NCI-H187 treated with DMSO at 0.1 percent for 48 hours (cell line): ENCODE measurements at regions not wholly inside any gene's neighbourhood (a gene's known extent, or its start where the extent isn't known, plus 50 kb on each side); places are given as distances from the start of the nearest gene placed in this dataset.
"Not testable (repeated sequence)": the region's sequence is repeated elsewhere in the genome, so short reads cannot be mapped to it uniquely, and the experiment has no call there.

Experiments used
- DNase-seq: peaks from one replicate; lab custom pipeline; 2025; lab: John Stamatoyannopoulos, UW

DNA sequence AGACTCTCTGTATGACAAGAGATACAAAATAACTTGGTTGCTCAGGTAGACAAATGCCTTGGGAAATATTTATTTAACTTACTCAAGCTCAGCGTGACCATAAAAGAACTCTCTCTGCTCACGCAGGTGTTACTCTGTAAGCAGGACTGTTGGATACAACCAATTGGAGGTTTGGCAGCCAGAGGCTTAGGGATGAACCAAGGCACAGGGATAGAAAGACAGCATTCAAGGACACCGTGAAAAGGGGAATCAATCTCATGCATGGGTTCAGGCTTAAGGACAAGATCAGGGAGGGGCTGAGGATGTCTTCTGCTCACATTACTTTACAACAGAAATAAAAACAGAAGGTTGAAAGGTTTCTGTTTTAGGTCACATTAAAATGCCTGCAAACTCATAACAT, 389.0 kb upstream of the BRINP1 start:
- no peak for DNase-seq

DNA sequence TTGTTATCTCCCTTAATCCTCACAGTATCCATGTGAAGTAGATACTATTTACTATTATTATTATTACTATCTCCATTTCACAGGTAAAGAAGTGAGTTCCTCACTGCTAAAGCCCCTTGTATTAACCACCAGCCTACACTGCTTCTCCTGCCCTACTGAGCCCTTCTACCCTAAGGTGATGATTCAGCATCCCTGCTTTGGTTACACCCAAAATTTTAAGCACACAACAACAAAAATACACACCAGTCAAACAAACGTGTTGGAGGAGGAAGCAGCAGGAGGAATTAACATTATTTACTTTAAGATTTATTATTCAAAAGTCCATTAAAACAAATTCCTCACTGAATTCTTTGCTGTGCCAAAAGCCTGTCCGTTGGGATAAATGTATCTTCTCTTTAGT, 370.2 kb upstream of the BRINP1 start:
- no peak for DNase-seq

DNA sequence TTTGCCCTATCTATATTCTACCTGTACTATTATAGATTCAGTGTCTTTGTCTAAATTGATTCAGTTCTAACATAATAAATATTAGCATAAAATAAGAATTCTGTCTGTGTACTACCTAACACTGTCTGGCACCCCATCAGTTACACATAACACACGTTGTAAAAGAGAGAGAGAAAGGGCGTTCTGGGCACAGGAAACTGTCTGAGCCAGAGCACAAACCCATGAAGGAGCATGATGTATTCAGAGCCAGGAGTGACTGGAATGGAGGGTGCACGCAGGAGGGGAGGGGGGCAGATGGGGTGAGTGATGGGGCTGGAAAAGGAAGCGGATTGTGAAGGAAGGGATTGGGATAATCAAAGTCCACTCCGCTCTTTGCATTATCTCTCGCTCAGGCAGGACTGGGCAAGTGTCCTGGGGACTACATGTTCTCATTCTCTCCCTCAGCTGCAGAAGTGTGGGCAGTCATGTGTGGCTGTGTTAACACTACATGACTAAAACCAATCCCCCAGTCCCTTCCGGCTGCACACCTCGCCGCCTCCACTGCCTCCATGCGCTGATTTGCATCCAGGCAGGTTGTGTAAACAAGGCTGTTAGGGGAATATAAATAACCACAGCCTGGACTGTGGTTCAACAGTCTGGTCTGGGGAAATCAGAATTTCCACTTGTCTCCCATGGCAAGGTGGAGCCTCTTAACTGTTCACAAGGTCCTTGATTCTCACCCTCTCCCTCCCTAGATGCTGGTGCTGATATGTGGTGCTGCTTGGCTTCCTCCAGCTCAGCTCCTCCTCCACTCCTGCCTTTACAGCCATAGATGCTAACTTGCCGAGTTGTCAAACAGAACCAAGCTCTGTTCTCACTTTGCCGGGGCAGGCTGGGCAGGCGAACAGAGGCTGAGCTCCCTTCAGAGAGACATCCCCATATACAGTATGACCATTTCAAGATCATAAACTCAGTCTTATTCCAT, 367.5 kb upstream of the BRINP1 start:
- DNase-seq = no peak

DNA sequence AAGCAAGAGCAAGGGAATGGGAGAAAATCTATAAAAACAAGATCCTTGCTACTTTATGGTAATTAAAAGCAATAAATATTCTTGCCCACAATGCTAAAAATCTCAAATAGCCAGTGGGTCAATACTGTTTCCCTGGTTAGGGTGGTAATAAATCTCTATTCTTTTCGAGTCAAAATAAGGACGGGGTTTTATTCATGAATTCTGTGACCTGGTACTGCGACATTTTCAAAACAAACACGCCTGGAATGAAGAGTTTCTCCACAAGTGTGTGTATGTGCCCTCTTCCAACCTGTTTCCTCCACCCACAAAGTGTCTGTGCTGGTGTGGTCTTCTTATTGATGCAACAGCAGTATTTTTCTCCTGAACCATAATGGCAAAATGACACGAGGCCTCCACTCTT, 358.8 kb upstream of the BRINP1 start:
- DNase-seq = no peak

DNA sequence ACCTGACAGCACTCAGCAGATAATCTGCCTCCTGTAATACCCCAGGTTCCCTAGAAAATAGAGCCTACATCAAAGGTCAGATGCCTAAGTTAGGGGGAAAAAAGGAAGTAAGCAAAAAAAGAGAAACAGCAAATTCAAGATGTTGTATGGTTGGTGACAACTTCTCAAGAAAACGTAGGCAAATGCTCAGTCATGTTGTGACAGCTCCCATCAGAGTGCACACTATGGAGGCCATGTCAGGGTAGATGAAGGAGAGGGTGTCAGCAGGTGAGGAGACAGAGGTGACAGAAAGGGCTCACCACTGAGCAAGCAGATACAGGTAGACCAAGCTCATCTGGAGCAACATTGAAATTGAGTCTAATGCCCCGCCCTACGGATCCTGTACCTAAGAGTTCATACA, 356.8 kb upstream of the BRINP1 start:
- DNase-seq = no peak

DNA sequence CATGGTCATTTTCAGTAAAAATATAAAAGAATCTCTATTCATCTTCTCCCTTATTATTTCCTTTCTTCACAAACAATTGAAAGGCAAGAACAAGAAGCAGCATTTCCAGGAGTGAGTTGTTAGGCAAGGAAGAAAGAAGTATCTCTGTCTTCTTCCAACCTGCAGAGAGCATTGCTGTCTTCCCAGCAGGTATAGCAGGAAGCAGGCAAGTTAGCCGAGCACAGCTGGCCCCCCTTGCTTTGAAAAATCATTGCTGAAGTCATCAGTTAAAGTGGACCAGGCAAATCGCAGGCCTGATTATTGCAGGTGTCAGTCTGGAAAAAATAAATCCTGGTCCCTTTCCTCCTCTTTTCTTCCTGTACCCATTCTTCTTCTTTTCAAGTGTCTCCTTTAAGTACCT, 353.1 kb upstream of the BRINP1 start:
- DNase-seq = no peak

DNA sequence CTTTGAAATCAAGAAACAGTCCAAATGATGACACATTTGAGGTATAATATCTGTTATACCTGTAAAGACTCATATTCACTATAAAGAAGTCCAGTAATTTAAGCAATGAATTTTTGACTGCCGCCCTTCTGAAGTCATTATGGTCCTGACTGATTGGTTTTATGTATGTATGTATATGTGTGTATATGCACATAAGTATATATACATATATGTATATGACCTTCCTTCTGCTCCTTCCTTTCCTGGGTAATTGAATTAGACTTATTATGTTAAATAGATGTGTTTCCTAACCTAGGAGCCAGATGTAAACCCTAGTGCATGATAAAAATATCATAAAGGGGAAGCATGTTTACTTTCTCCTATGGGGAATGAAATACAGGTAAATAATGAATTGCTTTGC, 343.1 kb upstream of the BRINP1 start:
- DNase-seq = no peak

DNA sequence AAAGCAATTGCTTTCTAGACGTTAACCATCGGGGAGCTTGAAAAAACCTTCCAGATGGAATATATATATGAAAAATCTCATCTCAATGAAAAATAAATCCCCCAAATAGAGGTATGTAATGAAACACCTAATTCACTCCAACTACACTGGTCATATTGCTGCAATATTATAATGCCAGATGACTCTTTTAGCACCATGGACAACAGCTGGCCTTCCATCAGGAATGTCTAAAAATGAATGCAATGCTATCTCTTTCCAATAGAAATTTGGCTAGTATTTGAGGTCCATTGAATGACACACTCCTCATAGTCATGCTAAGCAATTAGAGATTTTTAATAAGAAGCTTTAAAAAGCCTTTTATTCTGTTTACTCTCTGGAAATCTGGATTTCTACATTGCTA, 340.2 kb upstream of the BRINP1 start:
- DNase-seq = no peak

DNA sequence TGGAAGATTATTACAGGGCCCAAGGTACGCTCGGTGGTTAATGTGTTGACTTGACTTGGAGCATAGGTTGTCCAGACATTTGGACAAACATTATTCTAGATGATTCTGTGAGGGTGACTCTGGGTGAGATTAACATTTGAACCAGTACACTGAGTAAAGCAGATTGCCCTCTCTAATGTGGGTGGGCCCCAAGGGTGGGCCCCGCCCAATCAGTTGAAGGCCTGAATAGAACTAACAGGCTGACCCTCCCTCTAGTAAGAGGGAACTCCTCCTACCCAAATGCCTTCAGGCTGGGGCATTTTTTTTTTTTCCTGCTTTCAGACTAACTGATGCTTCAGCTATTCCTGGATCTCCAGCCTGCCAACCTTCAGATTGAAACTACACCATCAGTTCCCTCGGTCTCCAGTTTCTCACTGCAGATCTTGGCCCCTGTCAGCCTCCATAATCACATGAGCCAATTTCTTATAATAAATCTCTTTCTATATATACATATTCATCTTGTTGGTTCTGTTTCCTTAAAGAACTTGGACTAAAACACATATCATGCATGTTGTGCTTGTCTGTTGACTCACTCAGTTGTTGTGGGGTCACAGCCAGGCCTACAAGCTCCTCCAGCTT, 338.1 kb upstream of the BRINP1 start:
- no peak for DNase-seq

DNA sequence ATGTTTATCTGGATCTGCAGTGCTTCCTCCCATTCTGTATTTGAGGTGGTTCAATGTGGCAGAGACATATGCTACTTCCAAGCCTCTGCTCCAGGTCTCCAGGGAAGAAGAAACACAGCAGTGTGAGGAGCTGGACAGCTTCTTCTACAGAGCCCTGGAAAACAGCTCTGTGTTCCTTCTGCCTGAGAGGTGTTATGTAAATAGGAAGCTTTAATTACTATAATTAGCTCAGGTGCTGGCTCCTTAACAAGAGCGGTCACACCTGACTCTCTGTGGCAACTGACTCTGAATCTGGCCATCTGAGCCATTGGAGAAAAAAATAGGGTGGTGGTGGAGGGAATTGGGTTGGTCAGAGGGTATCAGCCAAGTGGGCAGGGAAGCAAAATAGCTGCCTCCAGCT, 332.4 kb upstream of the BRINP1 start:
- no peak for DNase-seq

DNA sequence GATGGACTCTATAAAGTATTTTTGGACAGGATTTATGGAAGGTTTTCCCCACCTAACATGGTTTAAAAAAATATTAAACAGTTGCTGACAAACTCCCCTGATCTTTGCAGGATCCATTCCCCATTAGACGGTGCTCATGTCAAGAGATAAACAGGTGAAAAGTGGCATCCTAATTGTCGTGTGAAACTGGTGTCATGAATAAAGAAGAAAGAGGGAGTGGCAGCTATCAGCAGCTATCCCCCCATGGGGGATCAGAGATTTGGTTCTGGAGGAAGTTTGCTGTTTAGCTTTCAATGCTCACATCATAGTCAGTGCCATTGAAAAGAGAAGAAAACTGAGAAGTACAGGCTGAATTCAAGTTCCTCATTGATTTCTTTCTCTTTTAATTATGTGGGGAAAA, 329.3 kb upstream of the BRINP1 start:
- DNase-seq = no peak

DNA sequence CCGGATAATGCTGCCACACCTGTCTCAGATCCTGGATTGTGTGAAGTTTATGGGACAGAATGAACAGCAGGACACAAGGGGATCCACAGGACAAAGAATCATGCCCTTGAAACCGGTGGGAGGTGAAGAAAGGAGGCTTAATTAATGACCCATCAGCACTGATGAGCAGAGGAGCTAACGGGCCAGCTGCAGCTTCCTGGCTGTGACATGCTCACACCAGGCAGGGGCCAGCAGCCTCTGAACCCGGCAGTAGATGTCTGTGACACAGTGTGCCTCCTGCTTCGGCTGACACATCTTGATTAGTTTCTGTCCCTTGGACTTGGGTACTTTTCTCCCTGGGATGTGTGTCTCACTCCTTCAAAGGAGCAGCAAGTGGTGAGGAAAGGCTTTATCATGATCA, 328.8 kb upstream of the BRINP1 start:
- no peak for DNase-seq

DNA sequence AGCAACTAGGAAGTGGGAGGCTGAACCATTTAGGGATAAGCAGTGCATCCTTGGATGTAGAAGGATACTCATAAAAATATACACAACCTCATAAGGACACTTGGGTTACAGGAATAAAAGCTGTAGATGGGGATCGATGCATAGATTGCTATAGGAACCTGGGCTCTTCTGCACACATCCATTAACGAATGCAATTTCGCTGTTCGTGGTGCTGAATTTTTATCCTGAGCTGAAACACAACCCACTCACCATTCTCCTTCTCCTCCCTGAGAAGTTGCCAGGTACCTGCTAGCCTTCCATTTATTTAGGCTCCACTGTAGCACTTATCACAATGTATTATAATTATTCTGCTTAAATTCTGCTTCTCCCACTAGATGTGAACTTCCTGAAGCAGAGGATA, 320.6 kb upstream of the BRINP1 start:
- DNase-seq = no peak

DNA sequence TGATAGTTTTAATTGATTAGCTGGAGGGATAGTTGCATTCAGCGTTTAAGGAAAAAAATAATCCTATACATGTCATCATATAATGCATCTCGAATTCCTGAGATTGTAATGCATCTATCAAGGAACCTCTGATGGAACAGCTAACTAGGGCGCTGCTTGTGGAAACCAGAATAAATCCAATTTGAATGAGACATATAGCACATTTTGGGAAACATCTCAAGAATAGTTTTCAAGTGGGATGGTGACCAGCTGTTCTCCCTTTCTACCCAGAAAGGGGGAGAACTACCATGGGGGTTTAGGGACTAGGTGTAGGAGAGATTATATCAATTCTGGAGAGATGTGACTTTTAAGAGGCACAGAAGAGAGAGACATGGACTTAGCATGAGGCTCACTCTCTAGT, 319.3 kb upstream of the BRINP1 start:
- no peak for DNase-seq

DNA sequence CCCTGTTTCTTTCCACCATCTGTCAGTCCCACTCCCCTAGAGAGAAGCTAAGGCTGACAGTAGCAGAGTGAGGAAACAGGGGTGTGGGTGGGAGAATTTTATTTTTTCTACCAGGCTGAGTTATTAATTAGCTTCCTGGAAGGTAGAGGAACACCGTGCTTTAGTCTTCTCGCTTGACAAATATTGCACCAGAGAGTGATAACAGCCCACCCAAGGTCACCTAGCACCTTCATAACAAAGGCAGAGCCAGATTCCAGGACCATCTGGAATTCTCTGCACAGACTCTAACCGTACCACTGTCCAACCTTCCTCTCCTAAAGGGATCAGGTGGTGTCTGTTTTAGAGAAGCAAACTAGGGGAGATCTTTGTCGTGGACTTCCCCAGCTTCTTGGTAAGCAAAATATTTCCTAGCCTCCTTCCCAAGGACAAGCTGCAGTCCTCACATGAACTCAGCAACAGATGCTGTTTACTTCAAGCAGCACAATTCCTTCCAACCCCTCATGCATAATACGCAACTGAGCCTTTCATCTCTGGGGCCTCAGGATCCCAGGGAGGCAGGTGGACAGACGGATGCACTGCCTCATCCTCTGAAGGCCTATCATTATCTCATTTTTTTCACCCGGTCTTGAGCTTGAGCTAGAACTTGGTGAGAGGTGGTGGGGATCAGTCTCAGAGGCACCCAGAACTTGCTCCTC, 308.7 kb upstream of the BRINP1 start:
- no peak for DNase-seq

DNA sequence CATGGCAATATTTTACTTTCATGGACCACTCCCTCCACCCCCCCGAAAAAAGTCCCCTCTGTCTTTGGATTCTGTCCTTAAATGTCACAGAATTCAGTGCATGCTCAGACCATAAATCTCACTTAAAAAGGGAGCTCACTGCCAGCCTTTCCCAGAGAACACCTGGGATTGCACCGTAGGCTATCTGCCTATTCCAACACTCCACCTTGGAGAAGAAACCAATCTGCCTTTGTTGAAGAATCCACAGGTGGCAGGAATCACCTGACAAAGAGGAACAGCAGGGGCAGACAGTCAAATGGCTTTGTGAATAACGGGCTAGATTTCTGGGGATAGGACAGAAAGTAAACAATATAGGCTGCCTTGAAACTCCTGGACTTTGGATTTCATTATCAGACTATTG, 306.7 kb upstream of the BRINP1 start:
- DNase-seq = no peak

DNA sequence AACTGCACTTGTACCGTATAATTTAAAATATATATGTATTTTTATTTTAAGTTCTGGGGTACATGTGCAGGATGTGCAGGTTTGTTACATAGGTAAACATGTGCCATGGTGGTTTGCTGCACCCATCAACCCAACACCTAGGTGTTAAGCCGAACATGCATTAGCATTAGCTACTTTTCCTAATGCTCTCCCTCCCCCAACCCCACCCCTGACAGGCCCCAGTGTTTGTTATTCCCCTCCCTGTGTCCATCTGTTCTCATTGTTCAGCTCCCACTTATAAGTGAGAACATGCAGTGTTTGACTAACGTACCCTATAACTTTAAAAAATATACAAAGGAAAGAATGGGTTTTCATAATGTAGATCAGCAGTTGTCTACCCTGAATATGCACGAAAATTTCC, 303.5 kb upstream of the BRINP1 start:
- DNase-seq = not testable (repeated sequence)

DNA sequence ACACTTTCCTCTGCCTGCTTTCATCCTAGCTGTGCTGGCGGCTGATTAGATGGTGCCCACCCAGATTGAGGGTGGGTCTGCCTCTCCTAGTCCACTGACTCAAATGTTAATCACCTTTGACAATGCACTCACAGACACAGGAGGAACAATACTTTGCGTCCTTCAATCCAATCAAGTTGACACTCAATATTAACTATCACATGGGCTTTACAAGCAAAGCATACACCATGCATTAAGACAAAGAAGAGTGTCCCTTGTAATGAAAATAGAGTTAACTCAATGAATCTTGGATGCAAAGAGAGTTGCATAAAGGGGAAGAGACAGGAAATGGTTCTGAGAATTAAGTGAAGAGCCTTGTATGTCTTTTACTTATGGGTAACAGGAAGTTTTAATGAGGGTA, 298.7 kb upstream of the BRINP1 start:
- no peak for DNase-seq

DNA sequence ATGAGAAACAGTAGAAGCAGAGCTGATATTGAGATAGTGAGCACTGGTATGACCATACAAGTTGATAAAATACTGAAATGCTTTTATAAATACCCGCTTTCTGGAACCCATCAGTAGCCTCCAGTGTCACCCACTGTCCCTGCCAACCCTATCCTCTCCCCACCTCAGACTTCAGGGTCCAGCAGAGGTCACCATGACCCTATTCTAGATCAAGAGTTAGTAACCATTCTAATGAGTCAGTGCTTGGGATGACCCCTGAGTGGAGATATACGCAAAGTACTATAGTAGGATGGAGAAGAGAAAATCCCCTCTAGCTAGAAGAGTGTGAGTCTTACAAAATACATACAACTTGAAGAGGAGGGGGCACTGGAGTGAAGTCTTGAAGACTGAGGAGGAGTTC, 297.9 kb upstream of the BRINP1 start:
- no peak for DNase-seq

DNA sequence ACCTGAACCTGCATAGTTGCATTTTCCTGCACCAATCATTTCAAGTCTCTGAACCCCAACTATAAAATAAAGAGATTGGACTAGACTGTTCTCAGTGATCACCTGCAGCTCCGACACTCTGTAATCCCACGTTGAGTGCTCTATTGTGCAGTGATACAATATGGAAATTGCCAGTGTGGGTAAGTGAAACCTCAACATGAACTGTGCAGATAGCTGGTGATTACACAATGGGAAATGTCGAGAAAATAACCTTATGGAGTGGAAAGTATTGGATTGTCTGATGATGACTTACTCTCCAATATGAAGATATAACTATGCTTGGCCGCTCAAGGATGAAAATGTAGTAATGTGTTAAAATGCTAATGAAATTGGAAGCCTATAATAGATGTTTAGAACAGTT, 293.1 kb upstream of the BRINP1 start:
- DNase-seq = no peak

DNA sequence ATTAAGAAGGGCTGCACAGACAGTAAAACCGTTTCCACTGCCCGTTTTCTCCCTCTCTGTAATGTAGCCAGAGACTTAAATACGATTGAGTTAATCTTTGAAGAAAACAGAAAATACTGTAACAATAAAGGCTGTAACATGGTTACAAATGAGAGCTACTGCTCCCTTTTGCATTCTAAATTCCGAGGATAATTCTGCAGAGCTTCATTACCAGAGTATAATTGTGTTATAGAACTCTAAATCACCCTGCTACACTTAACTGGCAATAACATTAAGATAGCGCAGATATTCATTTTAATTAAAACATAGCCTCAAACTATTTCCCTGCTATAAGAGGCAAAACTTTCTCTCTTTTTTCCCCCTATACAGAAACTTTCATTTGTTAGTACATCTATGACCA, 283.7 kb upstream of the BRINP1 start:
- DNase-seq = no peak

DNA sequence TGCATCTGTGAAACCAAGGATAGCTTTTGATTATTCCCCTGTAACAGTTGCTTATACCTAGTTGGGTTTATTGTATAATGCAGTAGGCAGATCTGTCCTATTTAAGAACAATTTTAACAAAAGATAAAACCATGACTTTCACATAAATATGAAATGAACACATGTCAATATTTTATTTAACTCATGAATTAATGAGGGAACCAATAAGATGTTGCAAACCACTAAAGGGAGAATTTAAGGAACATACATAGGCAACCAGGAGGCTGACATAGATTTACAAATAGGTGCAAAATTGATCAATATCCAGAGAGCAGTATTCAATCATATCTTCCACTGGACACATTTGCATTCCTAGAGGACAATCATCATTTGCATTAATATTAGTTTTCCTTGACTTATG, 280.0 kb upstream of the BRINP1 start:
- no peak for DNase-seq

DNA sequence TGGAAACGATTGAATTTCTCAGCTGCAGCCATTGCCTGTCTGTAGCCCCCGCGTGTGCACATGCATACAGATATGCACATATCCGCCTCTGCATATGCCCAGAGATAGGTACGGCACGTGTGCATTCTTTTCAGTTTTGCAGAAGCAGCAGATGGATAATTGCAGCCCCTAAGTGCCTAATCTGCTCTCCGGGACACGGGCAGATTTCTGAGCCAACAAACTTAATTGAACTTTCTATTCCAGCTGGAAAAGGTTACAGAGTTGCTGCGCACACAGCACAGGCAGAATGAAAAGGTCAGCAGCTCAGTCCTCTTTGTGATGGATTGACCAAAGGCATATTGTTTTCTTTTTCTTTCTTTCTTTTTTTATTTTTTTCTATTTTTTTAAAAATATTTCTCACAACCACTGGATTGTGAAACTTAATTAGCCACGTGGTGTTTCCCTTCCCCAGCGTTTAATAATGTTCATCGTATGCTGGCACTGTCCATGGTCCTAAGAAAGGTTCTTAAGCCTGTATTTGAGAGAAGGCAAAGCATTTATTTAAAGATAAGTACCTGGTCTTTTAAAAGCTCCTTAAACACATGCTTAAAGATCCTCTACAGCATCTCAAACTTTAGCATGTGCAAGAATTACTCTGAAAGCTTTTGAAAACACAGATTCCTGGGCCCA, 270.2 kb upstream of the BRINP1 start:
- no peak for DNase-seq
